Calu3 (cell line): ENCODE measurements at regions not wholly inside any gene's neighbourhood (a gene's known extent, or its start where the extent isn't known, plus 50 kb on each side); places are given as distances from the start of the nearest gene placed in this dataset.

Experiments used
- BruUV-seq: library from RNA; stranded (reverse); fragments of 400-500 nt; replicated peaks from 2 replicates; lab custom pipeline; 2021; lab: Mats Ljungman, UMichigan
- CTCF ChIA-PET: fragments of 300-600 bp; sonication (Branson Sonifier 250); formaldehyde crosslinking; loops from one replicate; lab custom pipeline; 2022; ENCODE audit warnings: antibody characterized with exemption; lab: Charles Lee
- DNase-seq: peaks from one replicate; pipeline ENCODE4 v3.0.0; 2022
- H3K27ac Mint-ChIP-seq: one replicate; pipeline ENCODE4 v1.8.0; 2022; ENCODE audit warnings: mixed read lengths; ENCODE audit not compliant: unreplicated experiment
- H3K27me3 Mint-ChIP-seq: one replicate; pipeline ENCODE4 v1.8.0; 2022; ENCODE audit warnings: mixed read lengths; ENCODE audit not compliant: unreplicated experiment
- H3K36me3 Mint-ChIP-seq: one replicate; pipeline ENCODE4 v1.8.0; 2022; ENCODE audit warnings: mild to moderate bottlenecking, moderate library complexity, mixed read lengths; ENCODE audit not compliant: insufficient read depth, unreplicated experiment
- H3K4me1 Mint-ChIP-seq: one replicate; pipeline ENCODE4 v1.8.0; 2022; ENCODE audit warnings: mild to moderate bottlenecking, low read depth, mixed read lengths; ENCODE audit not compliant: unreplicated experiment
- H3K4me3 Mint-ChIP-seq: one replicate; pipeline ENCODE4 v1.8.0; 2022; ENCODE audit warnings: mild to moderate bottlenecking, low read depth, moderate library complexity, mixed read lengths; ENCODE audit not compliant: unreplicated experiment
- H3K9me3 Mint-ChIP-seq: one replicate; pipeline ENCODE4 v1.8.0; 2022; ENCODE audit warnings: low read depth, mixed read lengths; ENCODE audit not compliant: unreplicated experiment
- CTCF ChIP-seq: fragments of 200-600 bp; IDR thresholded peaks from one replicate; pipeline ENCODE4 v1.8.0; 2022; ENCODE audit warnings: antibody characterized with exemption; ENCODE audit not compliant: unreplicated experiment
- intact Hi-C: fragments of 100-400 bp; cut with micrococcal nuclease; formaldehyde crosslinking; loops from one replicate; pipeline ENCODE4 v1.10.0; 2022; ENCODE audit not compliant: unreplicated experiment

- CTCF ChIA-PET, result no interaction called here
- Mint-ChIP-seq H3K9me3 (peaks cover 8% of the 10 kb centered on the region), H3K36me3 (no peaks in the 10 kb centered on the region), H3K4me1 (no peaks in the 10 kb centered on the region), H3K27me3 (no peaks in the 10 kb centered on the region), H3K27ac (no peak overlapping the region), H3K4me3 (no peak overlapping the region)
- no peak for DNase-seq
- no peak for TF ChIP-seq CTCF
- BruUV-seq, result no TSS peak
- intact Hi-C loops, result no loop called here
These were observed 293.4 kb upstream of the MME start for GRCh38 chr3:154786724-154787123.

GRCh38 chr3:154783521-154783931, 296.6 kb upstream of the MME start:
- CTCF ChIA-PET, result no interaction called here
- no peak overlapping the region for H3K27ac Mint-ChIP-seq
- no peaks in the 10 kb centered on the region for H3K27me3 Mint-ChIP-seq
- no peaks in the 10 kb centered on the region for H3K36me3 Mint-ChIP-seq
- intact Hi-C loops, result no loop called here
- H3K9me3 Mint-ChIP-seq, result peaks cover 5% of the 10 kb centered on the region
- BruUV-seq, result no TSS peak
- no peak for DNase-seq
- H3K4me3 Mint-ChIP-seq, result no peak overlapping the region
- no peak for TF ChIP-seq CTCF
- H3K4me1 Mint-ChIP-seq, result no peaks in the 10 kb centered on the region

- no peaks in the 10 kb centered on the region for H3K4me1 Mint-ChIP-seq
- peaks cover 5% of the 10 kb centered on the region for H3K9me3 Mint-ChIP-seq
- no peak overlapping the region for H3K27ac Mint-ChIP-seq
- no peak for DNase-seq
- no peak overlapping the region for H3K4me3 Mint-ChIP-seq
- no peak for TF ChIP-seq CTCF
- no TSS peak for BruUV-seq
- intact Hi-C loops, result no loop called here
- CTCF ChIA-PET, result interaction anchor here (0.7 kb wide), 1 partner anchor 1003 kb away, joined by 3 read pairs; no protein-coding TSS in a partner anchor
- no peaks in the 10 kb centered on the region for H3K36me3 Mint-ChIP-seq
- H3K27me3 Mint-ChIP-seq, result no peaks in the 10 kb centered on the region
These were observed 297.1 kb upstream of the MME start for GRCh38 chr3:154783061-154783460.

GRCh38 chr3:154782151-154782550, 298.0 kb upstream of the MME start:
- CTCF ChIA-PET, result interaction anchor here (0.7 kb wide), 1 partner anchor 1002 kb away, joined by 3 read pairs; no protein-coding TSS in a partner anchor
- intact Hi-C loops, result no loop called here
- Mint-ChIP-seq H3K27ac (no peak overlapping the region), H3K27me3 (no peaks in the 10 kb centered on the region), H3K36me3 (no peaks in the 10 kb centered on the region), H3K4me3 (no peak overlapping the region), H3K9me3 (peaks cover 3% of the 10 kb centered on the region), H3K4me1 (no peaks in the 10 kb centered on the region)
- no peak for DNase-seq
- no peak for TF ChIP-seq CTCF
- no TSS peak for BruUV-seq
